A549 (cell line): ENCODE measurements at regions not wholly inside any gene's neighbourhood (a gene's known extent, or its start where the extent isn't known, plus 50 kb on each side); places are given as distances from the start of the nearest gene placed in this dataset.

Experiments used
- CTCF ChIP-seq: fragments of >200 bp; sonication (Bioruptor Twin); formaldehyde crosslinking; IDR thresholded peaks from 3 replicates; pipeline ENCODE4 v1.5.1; 2016
- ESRRA ChIP-seq: fragments of 150-350 bp; IDR thresholded peaks from 2 replicates; pipeline ENCODE4 v1.6.1; 2014; ENCODE audit warnings: mild to moderate bottlenecking, low read length, borderline replicate concordance
- FOXS1 ChIP-seq: fragments of 250-450 bp; sonication (Bioruptor Pico); IDR thresholded peaks from 2 replicates; pipeline ENCODE4 v1.5.0; 2020; ENCODE audit warnings: mild to moderate bottlenecking, moderate library complexity
- POLR2A ChIP-seq: IDR thresholded peaks from 2 replicates; pipeline ENCODE4 v1.6.1; 2012; ENCODE audit warnings: mild to moderate bottlenecking, low read length
- RAD21 ChIP-seq, 2 experiments: fragments of >200 bp in 1 of 2; sonication (Bioruptor Twin) in 1 of 2; formaldehyde crosslinking in 1 of 2; IDR thresholded peaks in 1 of 2; conservative IDR thresholded peaks in 1 of 2; 2 replicates in 1 of 2; 3 replicates in 1 of 2; pipeline ENCODE4 v1.6.1; 2012 to 2018; ENCODE audit warnings: inconsistent platforms in 1 of 2
- REST ChIP-seq: fragments of 200-600 bp; sonication (generic); IDR thresholded peaks from 2 replicates; pipeline ENCODE4 v1.6.1; 2016; ENCODE audit warnings: antibody characterized with exemption, mild to moderate bottlenecking, moderate library complexity
- RFX5 ChIP-seq: fragments of 450-650 bp; IDR thresholded peaks from 2 replicates; pipeline ENCODE4 v1.7.1; 2014; ENCODE audit warnings: antibody characterized with exemption, mild to moderate bottlenecking, moderate library complexity
- TP53 ChIP-seq: fragments of 250-450 bp; sonication (Bioruptor Pico); IDR thresholded peaks from 2 replicates; pipeline ENCODE4 v1.5.0; 2021; ENCODE audit warnings: mild to moderate bottlenecking, moderate library complexity

GRCh38 chr3:177816667-177817208, 619.5 kb upstream of the TBL1XR1 start:
- no peak for TF ChIP-seq REST
- peak; percentile 26; the same call in 1 of the 3 replicates for TF ChIP-seq CTCF
- no peak for TF ChIP-seq FOXS1 (CRISPR knock-in tag)
- peak; percentile 33 to 48; a peak in 4 of 5 replicates for TF ChIP-seq RAD21 (conservative IDR thresholded peaks at IDR 0.05 in 1 of 2, IDR thresholded peaks at IDR 0.05 in 1 of 2)
- TF ChIP-seq TP53, result no peak
- TF ChIP-seq RFX5, result no peak
- TF ChIP-seq ESRRA, result no peak
- no peak for TF ChIP-seq POLR2A
